ENCODE measurements at regions not wholly inside any gene's neighbourhood (a gene's known extent, or its start where the extent isn't known, plus 50 kb on each side); places are given as distances from the start of the nearest gene placed in this dataset.

DNA sequence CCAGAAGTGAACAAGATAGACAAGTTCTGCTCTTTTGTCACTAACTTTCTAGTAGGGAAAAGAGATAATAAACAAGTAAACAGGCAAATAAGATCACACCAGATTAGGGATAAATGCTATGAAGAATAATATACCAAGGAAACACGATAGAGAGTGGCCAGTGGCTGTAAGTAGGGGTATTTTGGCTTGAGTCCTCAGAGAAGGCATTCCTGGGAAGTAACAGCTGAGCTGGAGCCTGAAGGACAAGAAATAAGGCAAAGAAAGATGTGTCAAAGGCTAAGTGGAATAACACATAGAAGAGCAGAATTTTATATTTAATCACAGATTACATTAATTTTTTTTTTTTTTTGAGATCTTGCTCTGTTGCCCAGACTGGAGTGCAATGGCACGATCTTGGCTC, 366.2 kb downstream of the ZIC1 start:
- no peak for DNase-seq
- no peak overlapping the region for H3K9ac ChIP-seq (ENCODE audit: low read length)
- no peak overlapping the region for H3K4me3 ChIP-seq (ENCODE audit: low read length)
- H4K20me1 ChIP-seq (ENCODE audit: insufficient read depth, low read depth, low read length): no peaks in the 10 kb centered on the region
- H2AFZ ChIP-seq (ENCODE audit: low read length): no peak overlapping the region
- no peaks in the 10 kb centered on the region for H3K27me3 ChIP-seq (ENCODE audit: low read length)
- H3K36me3 ChIP-seq (ENCODE audit: insufficient read depth, low read length): no peaks in the 10 kb centered on the region; the same call in 1 of the 2 replicates
- no peaks in the 10 kb centered on the region for H3K4me1 ChIP-seq (ENCODE audit: low read length)
- H3K79me2 ChIP-seq (ENCODE audit: low read length): no peaks in the 10 kb centered on the region
- peaks cover 4% of the 10 kb centered on the region; the same call in 1 of the 2 replicates for H3K9me3 ChIP-seq (ENCODE audit: low read length)
- H3K27ac ChIP-seq (ENCODE audit: low read length): no peak overlapping the region
- no peak overlapping the region for H3K4me2 ChIP-seq (ENCODE audit: low read depth, low read length, poor library complexity, severe bottlenecking)
- H3K9me2 ChIP-seq (replicated peaks; ENCODE audit: insufficient read depth, low read length): no peaks in the 10 kb centered on the region

DNA sequence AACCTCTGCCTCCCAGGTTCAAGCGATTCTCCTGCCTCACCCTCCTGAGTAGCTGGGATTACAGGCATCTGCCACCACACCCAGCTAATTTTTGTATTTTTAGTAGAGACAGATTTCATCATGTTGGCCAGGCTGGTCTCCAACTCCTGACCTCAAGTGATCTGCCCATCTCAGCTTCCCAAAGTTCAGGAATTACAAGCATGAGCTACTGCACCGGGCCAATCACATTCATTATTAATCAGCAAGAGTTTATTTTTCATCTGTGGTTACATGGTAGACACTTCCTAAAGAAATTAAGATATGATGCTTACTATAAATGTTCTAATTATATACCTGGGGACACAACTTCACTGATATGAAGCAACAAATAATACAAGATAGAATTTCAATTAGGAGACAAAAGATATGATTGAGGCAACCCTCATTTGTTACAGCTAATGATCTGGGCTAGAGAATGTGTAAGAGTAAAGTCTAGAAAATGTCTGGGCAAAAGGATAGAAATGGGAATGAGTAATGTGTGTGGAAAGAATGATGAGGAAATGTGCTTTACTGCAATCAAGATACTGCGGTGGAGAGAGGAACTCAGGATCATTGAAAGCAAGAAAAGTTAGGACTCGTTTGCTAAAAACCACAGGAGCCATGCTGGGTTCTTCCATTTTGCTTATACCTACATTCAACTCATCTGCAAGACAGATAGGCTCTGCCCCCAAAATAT, 366.8 kb downstream of the ZIC1 start:
- no peak overlapping the region for H3K4me3 ChIP-seq (ENCODE audit: low read length)
- H3K27me3 ChIP-seq (ENCODE audit: low read length): no peaks in the 10 kb centered on the region
- peaks cover 4% of the 10 kb centered on the region; the same call in 1 of the 2 replicates for H3K9me3 ChIP-seq (ENCODE audit: low read length)
- no peaks in the 10 kb centered on the region for H3K9me2 ChIP-seq (replicated peaks; ENCODE audit: insufficient read depth, low read length)
- no peaks in the 10 kb centered on the region for H3K4me1 ChIP-seq (ENCODE audit: low read length)
- no peak overlapping the region for H3K27ac ChIP-seq (ENCODE audit: low read length)
- H3K4me2 ChIP-seq (ENCODE audit: low read depth, low read length, poor library complexity, severe bottlenecking): no peak overlapping the region
- DNase-seq: no peak
- no peak overlapping the region for H2AFZ ChIP-seq (ENCODE audit: low read length)
- H4K20me1 ChIP-seq (ENCODE audit: insufficient read depth, low read depth, low read length): no peaks in the 10 kb centered on the region
- H3K36me3 ChIP-seq (ENCODE audit: insufficient read depth, low read length): no peaks in the 10 kb centered on the region; the same call in 1 of the 2 replicates
- no peaks in the 10 kb centered on the region for H3K79me2 ChIP-seq (ENCODE audit: low read length)
- no peak overlapping the region for H3K9ac ChIP-seq (ENCODE audit: low read length)

DNA sequence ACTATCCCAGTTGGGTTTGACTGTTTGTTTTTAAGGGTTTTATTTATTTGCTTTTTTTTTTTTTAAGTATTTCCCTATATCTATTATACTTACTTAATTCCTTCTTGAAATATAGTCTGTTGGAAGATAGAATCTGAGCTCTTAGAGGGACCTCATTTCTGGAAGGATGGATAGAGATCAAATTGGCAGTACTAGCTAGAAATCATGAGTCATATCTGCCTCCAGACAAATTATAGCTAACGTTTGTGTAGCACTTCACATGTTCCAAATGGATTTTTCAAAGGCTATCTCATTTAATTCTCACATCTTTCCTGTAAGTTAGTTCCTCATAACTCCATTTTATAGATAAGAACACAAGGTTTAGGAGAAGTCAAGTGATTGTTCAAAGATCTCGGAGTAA, 384.7 kb downstream of the ZIC1 start:
- Histone ChIP-seq H3K4me2 (ENCODE audit: low read depth, low read length, poor library complexity, severe bottlenecking) (no peak overlapping the region), H3K9ac (ENCODE audit: low read length) (no peak overlapping the region), H3K79me2 (ENCODE audit: low read length) (no peaks in the 10 kb centered on the region)

DNA sequence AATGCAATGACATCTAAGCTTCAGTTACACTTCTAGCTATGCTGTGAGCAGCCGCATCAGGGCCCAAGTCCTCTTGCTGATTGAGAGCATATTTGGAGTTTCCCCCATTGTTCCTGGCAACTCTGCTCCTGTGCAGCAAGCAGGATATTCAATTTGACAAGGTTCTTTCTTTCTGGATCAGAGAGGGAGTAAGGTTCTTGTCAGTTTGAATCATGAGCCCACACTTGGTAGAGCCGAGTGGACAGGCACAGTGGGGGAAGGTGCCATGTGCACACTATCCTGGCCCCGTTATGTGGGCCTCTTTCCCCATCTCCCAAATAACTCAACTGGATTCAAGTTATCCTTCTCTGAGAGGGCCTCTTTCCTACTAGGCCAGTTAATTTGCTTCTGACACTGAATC, 385.4 kb downstream of the ZIC1 start:
- Histone ChIP-seq H3K4me2 (ENCODE audit: low read depth, low read length, poor library complexity, severe bottlenecking) (no peak overlapping the region), H3K9ac (ENCODE audit: low read length) (no peak overlapping the region), H3K4me3 (ENCODE audit: low read length) (no peak overlapping the region), H3K9me2 (replicated peaks; ENCODE audit: insufficient read depth, low read length) (no peaks in the 10 kb centered on the region), H3K9me3 (ENCODE audit: low read length) (peaks cover 24% of the 10 kb centered on the region), H2AFZ (ENCODE audit: low read length) (no peak overlapping the region), H3K36me3 (ENCODE audit: insufficient read depth, low read length) (no peaks in the 10 kb centered on the region), H3K4me1 (ENCODE audit: low read length) (no peaks in the 10 kb centered on the region), H4K20me1 (ENCODE audit: insufficient read depth, low read depth, low read length) (no peaks in the 10 kb centered on the region), H3K27me3 (ENCODE audit: low read length) (no peaks in the 10 kb centered on the region), H3K27ac (ENCODE audit: low read length) (no peak overlapping the region), H3K79me2 (ENCODE audit: low read length) (no peaks in the 10 kb centered on the region)
- DNase-seq: no peak

More for the DNA sequence above, 384.7 kb downstream of the ZIC1 start:
- Histone ChIP-seq H3K27me3 (ENCODE audit: low read length) (no peaks in the 10 kb centered on the region), H3K36me3 (ENCODE audit: insufficient read depth, low read length) (no peaks in the 10 kb centered on the region), H3K9me3 (ENCODE audit: low read length) (peaks cover 29% of the 10 kb centered on the region), H4K20me1 (ENCODE audit: insufficient read depth, low read depth, low read length) (no peaks in the 10 kb centered on the region), H3K9me2 (replicated peaks; ENCODE audit: insufficient read depth, low read length) (no peaks in the 10 kb centered on the region), H3K4me3 (ENCODE audit: low read length) (no peak overlapping the region), H3K27ac (ENCODE audit: low read length) (no peak overlapping the region), H2AFZ (ENCODE audit: low read length) (no peak overlapping the region), H3K4me1 (ENCODE audit: low read length) (no peaks in the 10 kb centered on the region)
- no peak for DNase-seq

DNA sequence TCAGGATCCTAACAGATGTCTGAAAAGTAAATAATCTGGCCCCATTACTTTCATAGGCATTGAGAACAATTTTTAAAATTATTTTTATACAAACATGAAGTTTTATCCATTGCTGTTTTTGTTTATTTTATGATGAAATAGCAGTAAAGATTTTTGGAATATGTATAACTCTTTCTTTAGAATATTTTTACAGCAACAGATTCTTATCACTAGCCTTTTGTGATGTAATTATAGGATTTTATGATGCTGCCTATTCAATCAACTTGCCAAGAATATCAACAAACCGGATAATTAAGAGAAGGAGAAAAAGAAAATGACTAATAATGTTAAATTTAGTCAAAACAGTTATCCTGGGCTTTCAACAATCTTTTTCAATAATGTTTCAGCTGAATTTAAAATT, 386.3 kb downstream of the ZIC1 start:
- H3K36me3 ChIP-seq (ENCODE audit: insufficient read depth, low read length): no peaks in the 10 kb centered on the region

DNA sequence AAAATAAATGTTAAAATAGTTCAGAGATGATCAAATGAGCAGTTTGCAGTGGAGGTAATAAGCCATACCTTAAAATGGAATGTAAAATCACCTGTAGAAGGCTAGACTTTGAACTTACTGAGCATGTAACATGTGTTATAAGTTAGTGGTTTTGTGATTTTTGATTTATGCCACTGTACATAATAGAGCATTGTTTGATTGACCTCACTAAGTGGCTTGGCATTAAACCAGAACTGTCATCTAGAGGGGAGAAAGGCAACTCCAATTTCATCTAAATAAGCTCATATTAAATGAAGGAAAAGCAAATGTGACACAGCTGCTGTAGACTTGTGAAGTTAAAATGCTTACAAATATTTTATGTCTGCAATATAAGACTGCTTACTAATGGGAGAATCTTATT, 387.9 kb downstream of the ZIC1 start:
- Histone ChIP-seq H3K4me2 (ENCODE audit: low read depth, low read length, poor library complexity, severe bottlenecking) (no peak overlapping the region), H3K9me3 (ENCODE audit: low read length) (peaks cover 17% of the 10 kb centered on the region; the same call in 1 of the 2 replicates), H3K9me2 (replicated peaks; ENCODE audit: insufficient read depth, low read length) (no peaks in the 10 kb centered on the region), H2AFZ (ENCODE audit: low read length) (no peak overlapping the region), H3K9ac (ENCODE audit: low read length) (no peak overlapping the region), H3K79me2 (ENCODE audit: low read length) (no peaks in the 10 kb centered on the region), H4K20me1 (ENCODE audit: insufficient read depth, low read depth, low read length) (no peaks in the 10 kb centered on the region), H3K4me3 (ENCODE audit: low read length) (no peak overlapping the region), H3K36me3 (ENCODE audit: insufficient read depth, low read length) (no peaks in the 10 kb centered on the region), H3K27ac (ENCODE audit: low read length) (no peak overlapping the region), H3K4me1 (ENCODE audit: low read length) (no peaks in the 10 kb centered on the region), H3K27me3 (ENCODE audit: low read length) (no peaks in the 10 kb centered on the region)
- DNase-seq: no peak

More for the DNA sequence above, 386.3 kb downstream of the ZIC1 start:
- H3K27ac ChIP-seq (ENCODE audit: low read length): no peak overlapping the region
- no peaks in the 10 kb centered on the region for H3K27me3 ChIP-seq (ENCODE audit: low read length)
- no peaks in the 10 kb centered on the region for H3K79me2 ChIP-seq (ENCODE audit: low read length)
- no peak overlapping the region for H3K4me3 ChIP-seq (ENCODE audit: low read length)
- no peak overlapping the region for H3K9ac ChIP-seq (ENCODE audit: low read length)
- peaks cover 23% of the 10 kb centered on the region; the same call in 1 of the 2 replicates for H3K9me3 ChIP-seq (ENCODE audit: low read length)
- no peaks in the 10 kb centered on the region for H3K9me2 ChIP-seq (replicated peaks; ENCODE audit: insufficient read depth, low read length)
- no peaks in the 10 kb centered on the region for H3K4me1 ChIP-seq (ENCODE audit: low read length)
- no peak overlapping the region for H2AFZ ChIP-seq (ENCODE audit: low read length)
- H4K20me1 ChIP-seq (ENCODE audit: insufficient read depth, low read depth, low read length): no peaks in the 10 kb centered on the region
- no peak overlapping the region for H3K4me2 ChIP-seq (ENCODE audit: low read depth, low read length, poor library complexity, severe bottlenecking)
- DNase-seq: no peak

DNA sequence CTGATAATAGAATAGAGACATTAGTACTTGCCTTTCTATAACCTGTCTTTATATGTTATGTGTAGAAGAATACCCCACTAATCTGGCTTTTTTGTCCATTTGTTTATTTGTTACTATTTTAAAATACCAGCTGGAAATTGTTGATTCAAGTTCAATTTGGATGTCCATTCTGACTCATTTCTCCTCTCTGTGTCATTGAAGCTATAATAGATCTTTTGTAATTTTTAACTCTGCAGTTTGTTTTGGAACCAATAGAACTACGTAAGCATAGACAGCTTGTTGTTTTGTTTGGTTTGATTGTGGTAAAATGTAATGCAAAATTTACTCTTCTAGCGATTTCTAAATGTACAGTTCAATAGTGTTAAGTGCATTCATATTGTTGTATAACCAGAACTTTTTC, 390.4 kb downstream of the ZIC1 start:
- no peak overlapping the region for H3K9ac ChIP-seq (ENCODE audit: low read length)
- no peak for DNase-seq
- no peaks in the 10 kb centered on the region for H3K79me2 ChIP-seq (ENCODE audit: low read length)
- no peaks in the 10 kb centered on the region for H3K27me3 ChIP-seq (ENCODE audit: low read length)
- H3K4me2 ChIP-seq (ENCODE audit: low read depth, low read length, poor library complexity, severe bottlenecking): no peak overlapping the region
- peaks cover 22% of the 10 kb centered on the region; the same call in 1 of the 2 replicates for H3K9me3 ChIP-seq (ENCODE audit: low read length)
- H3K4me1 ChIP-seq (ENCODE audit: low read length): no peaks in the 10 kb centered on the region
- no peaks in the 10 kb centered on the region for H4K20me1 ChIP-seq (ENCODE audit: insufficient read depth, low read depth, low read length)
- H3K4me3 ChIP-seq (ENCODE audit: low read length): no peak overlapping the region
- no peak overlapping the region for H2AFZ ChIP-seq (ENCODE audit: low read length)
- no peak overlapping the region for H3K27ac ChIP-seq (ENCODE audit: low read length)
- H3K36me3 ChIP-seq (ENCODE audit: insufficient read depth, low read length): no peaks in the 10 kb centered on the region
- no peaks in the 10 kb centered on the region for H3K9me2 ChIP-seq (replicated peaks; ENCODE audit: insufficient read depth, low read length)

DNA sequence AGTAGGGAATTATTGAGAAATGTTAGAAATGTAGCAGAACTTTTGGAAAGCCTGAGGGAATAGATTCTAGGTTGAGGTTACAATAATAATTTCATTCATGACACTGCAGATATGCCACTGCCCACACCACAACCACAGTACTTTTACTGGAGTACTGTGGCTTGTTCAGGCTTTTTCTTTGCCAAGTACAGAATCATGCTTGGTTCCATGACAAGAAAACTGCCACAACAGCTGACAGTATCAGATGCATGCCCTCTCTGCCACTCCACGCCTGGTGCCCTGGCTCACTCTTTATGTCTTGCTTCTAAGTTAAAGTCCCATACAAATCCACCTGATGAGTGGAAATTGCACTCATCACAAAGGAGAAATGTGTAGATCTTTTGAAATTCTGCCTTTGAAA, 398.6 kb downstream of the ZIC1 start:
- Histone ChIP-seq H3K79me2 (ENCODE audit: low read length) (no peaks in the 10 kb centered on the region), H3K4me3 (ENCODE audit: low read length) (no peak overlapping the region), H3K9me3 (ENCODE audit: low read length) (peaks cover 13% of the 10 kb centered on the region), H3K9me2 (replicated peaks; ENCODE audit: insufficient read depth, low read length) (no peaks in the 10 kb centered on the region), H2AFZ (ENCODE audit: low read length) (no peak overlapping the region), H3K9ac (ENCODE audit: low read length) (no peak overlapping the region), H3K27ac (ENCODE audit: low read length) (no peak overlapping the region), H3K27me3 (ENCODE audit: low read length) (no peaks in the 10 kb centered on the region), H4K20me1 (ENCODE audit: insufficient read depth, low read depth, low read length) (no peaks in the 10 kb centered on the region), H3K4me2 (ENCODE audit: low read depth, low read length, poor library complexity, severe bottlenecking) (no peak overlapping the region), H3K4me1 (ENCODE audit: low read length) (no peaks in the 10 kb centered on the region), H3K36me3 (ENCODE audit: insufficient read depth, low read length) (no peaks in the 10 kb centered on the region)
- no peak for DNase-seq

Data from Karpas-422 (cell line).